Lower lobe of right lung (tissue), 2 donors: ENCODE measurements at regions not wholly inside any gene's neighbourhood (a gene's known extent, or its start where the extent isn't known, plus 50 kb on each side); places are given as distances from the start of the nearest gene placed in this dataset.
"Not testable (repeated sequence)": the region's sequence is repeated elsewhere in the genome, so short reads cannot be mapped to it uniquely, and the experiment has no call there.

Experiments
- ATAC-seq, 2 donors: fragments of 200-7000 bp; cut with Tn5 transposase; one replicate each; pipeline ENCODE4 v1.9.1; 2020 to 2022; ENCODE audit warnings: mild to moderate bottlenecking in 2 of 2, moderate library complexity in 2 of 2
- DNase-seq: peaks from one replicate; pipeline ENCODE4 v3.0.0-alpha.2; 2020
- H3K27ac ChIP-seq: fragments of 200-600 bp; one replicate; pipeline ENCODE4 v1.8.0; 2022
- H3K27me3 ChIP-seq: fragments of 200-600 bp; one replicate; pipeline ENCODE4 v1.8.0; 2022; ENCODE audit warnings: low read depth
- H3K36me3 ChIP-seq: fragments of 200-600 bp; one replicate; pipeline ENCODE4 v1.8.0; 2022; ENCODE audit warnings: mild to moderate bottlenecking
- H3K4me1 ChIP-seq: fragments of 200-600 bp; one replicate; pipeline ENCODE4 v1.8.0; 2022
- H3K4me3 ChIP-seq: fragments of 200-600 bp; one replicate; pipeline ENCODE4 v1.8.0; 2022; ENCODE audit warnings: mild to moderate bottlenecking
- H3K9me3 ChIP-seq: fragments of 200-600 bp; one replicate; pipeline ENCODE4 v1.8.0; 2022
- CTCF ChIP-seq: fragments of 200-600 bp; IDR thresholded peaks from one replicate; pipeline ENCODE4 v1.8.0; 2022; ENCODE audit warnings: antibody characterized with exemption, mild to moderate bottlenecking
- intact Hi-C: fragments of 100-400 bp; cut with DNase I; formaldehyde crosslinking; loops from one replicate; pipeline ENCODE4 v1.11.0; 2022
- donor health status: DM: no; HTN: yes; CAD: no; lungs with severe emphysema.

GRCh38 chr3:193819117-193820010 is 226.4 kb downstream of the OPA1 start:
- Histone ChIP-seq H3K36me3 (no peaks in the 10 kb centered on the region), H3K27me3 (no peaks in the 10 kb centered on the region), H3K4me3 (no peak overlapping the region), H3K9me3 (no peaks in the 10 kb centered on the region), H3K27ac (no peak overlapping the region), H3K4me1 (no peaks in the 10 kb centered on the region)
- TF ChIP-seq CTCF, result no peak
- DNase-seq, result no peak
- intact Hi-C loops, result no loop called here
- no peak for ATAC-seq

- TF ChIP-seq CTCF, result no peak
- Histone ChIP-seq H3K36me3 (no peaks in the 10 kb centered on the region), H3K4me3 (no peak overlapping the region), H3K9me3 (no peaks in the 10 kb centered on the region), H3K4me1 (no peaks in the 10 kb centered on the region), H3K27ac (no peak overlapping the region), H3K27me3 (no peaks in the 10 kb centered on the region)
- ATAC-seq (no peak), DNase-seq (no peak)
- intact Hi-C loops, result no loop called here
Measured at GRCh38 chr3:193821151-193821668, 228.2 kb downstream of the OPA1 start.

GRCh38 chr3:193822492-193823212 is 229.6 kb downstream of the OPA1 start:
- Histone ChIP-seq H3K4me1 (no peaks in the 10 kb centered on the region), H3K9me3 (no peaks in the 10 kb centered on the region), H3K4me3 (no peak overlapping the region), H3K36me3 (no peaks in the 10 kb centered on the region), H3K27me3 (no peaks in the 10 kb centered on the region), H3K27ac (no peak overlapping the region)
- intact Hi-C loops, result no loop called here
- ATAC-seq, result no peak
- DNase-seq, result no peak
- no peak for TF ChIP-seq CTCF

- ATAC-seq, H3K9me3 ChIP-seq, H3K4me1 ChIP-seq, H3K27ac ChIP-seq, DNase-seq, H3K27me3 ChIP-seq, H3K36me3 ChIP-seq, intact Hi-C loops, H3K4me3 ChIP-seq: not testable (repeated sequence)
Measured at GRCh38 chr3:193823213-193823605, 230.2 kb downstream of the OPA1 start.

GRCh38 chr3:193824365-193824764 is 231.4 kb downstream of the OPA1 start:
- TF ChIP-seq CTCF, result no peak
- Histone ChIP-seq H3K36me3 (no peaks in the 10 kb centered on the region), H3K27me3 (no peaks in the 10 kb centered on the region), H3K4me3 (no peak overlapping the region), H3K27ac (no peak overlapping the region), H3K4me1 (no peaks in the 10 kb centered on the region), H3K9me3 (no peaks in the 10 kb centered on the region)
- intact Hi-C loops, result no loop called here
- DNase-seq, result no peak
- ATAC-seq, result no peak

GRCh38 chr3:193825617-193826016 is 232.6 kb downstream of the OPA1 start:
- Histone ChIP-seq H3K4me1 (no peaks in the 10 kb centered on the region), H3K27me3 (no peaks in the 10 kb centered on the region), H3K27ac (no peak overlapping the region), H3K4me3 (no peak overlapping the region), H3K9me3 (no peaks in the 10 kb centered on the region), H3K36me3 (no peaks in the 10 kb centered on the region)
- DNase-seq (no peak), ATAC-seq (no peak)
- no peak for TF ChIP-seq CTCF
- intact Hi-C loops, result no loop called here
